ENCODE measurements at regions not wholly inside any gene's neighbourhood (a gene's known extent, or its start where the extent isn't known, plus 50 kb on each side); places are given as distances from the start of the nearest gene placed in this dataset.

- TF ChIP-seq POLR2A (IDR thresholded peaks at IDR 0.05), result no peak
- TF ChIP-seq CTCF (IDR thresholded peaks at IDR 0.05), result no peak
- no peaks in the 10 kb centered on the region for H3K9me3 ChIP-seq
- 59 to 80% methylated on average over 13 of the region's 13 CpGs for WGBS, 2 donors
These were observed 253.5 kb downstream of the DCDC2C start for GRCh38 chr2:3956892-3957291.

GRCh38 chr2:3958465-3958864, 255.1 kb downstream of the DCDC2C start:
- DNase-seq, result no peak
- H3K27me3 ChIP-seq, result no peaks in the 10 kb centered on the region
- H3K4me3 ChIP-seq, result no peak overlapping the region
- no peaks in the 10 kb centered on the region for H3K4me1 ChIP-seq
- TF ChIP-seq CTCF (IDR thresholded peaks at IDR 0.05) (no peak), POLR2A (IDR thresholded peaks at IDR 0.05) (no peak)
- no peaks in the 10 kb centered on the region for H3K36me3 ChIP-seq (ENCODE audit: low read depth, missing control alignments)
- intact Hi-C loops (cut with DNase I; ENCODE audit: low total_unique reads), result no loop called here
- WGBS, 2 donors, result 72 to 75% methylated on average over 9 of the region's 9 CpGs
- H3K9me3 ChIP-seq, result no peaks in the 10 kb centered on the region
- H3K27ac ChIP-seq, result no peak overlapping the region

More at GRCh38 chr2:3956892-3957291, 253.5 kb downstream of the DCDC2C start:
- no peaks in the 10 kb centered on the region for H3K4me1 ChIP-seq
- intact Hi-C loops (cut with DNase I; ENCODE audit: low total_unique reads), result no loop called here
- no peak overlapping the region for H3K4me3 ChIP-seq
- H3K27ac ChIP-seq, result no peak overlapping the region
- no peaks in the 10 kb centered on the region for H3K27me3 ChIP-seq
- H3K36me3 ChIP-seq (ENCODE audit: low read depth, missing control alignments), result no peaks in the 10 kb centered on the region
- no peak for DNase-seq

- intact Hi-C loops (cut with DNase I; ENCODE audit: low total_unique reads), result no loop called here
- Histone ChIP-seq H3K9me3 (no peaks in the 10 kb centered on the region), H3K4me3 (no peak overlapping the region), H3K27me3 (no peaks in the 10 kb centered on the region), H3K27ac (no peak overlapping the region), H3K4me1 (no peaks in the 10 kb centered on the region), H3K36me3 (ENCODE audit: low read depth, missing control alignments) (no peaks in the 10 kb centered on the region)
- TF ChIP-seq POLR2A (IDR thresholded peaks at IDR 0.05) (no peak), CTCF (IDR thresholded peaks at IDR 0.05) (no peak)
- 52 to 67% methylated on average over 13 of the region's 13 CpGs for WGBS, 2 donors
- DNase-seq, result no peak
These were observed 255.6 kb downstream of the DCDC2C start for GRCh38 chr2:3958969-3959368.

GRCh38 chr2:3959372-3959771, 256.0 kb downstream of the DCDC2C start:
- Histone ChIP-seq H3K36me3 (ENCODE audit: low read depth, missing control alignments) (no peaks in the 10 kb centered on the region), H3K4me3 (no peak overlapping the region), H3K27ac (no peak overlapping the region), H3K9me3 (no peaks in the 10 kb centered on the region), H3K4me1 (no peaks in the 10 kb centered on the region), H3K27me3 (no peaks in the 10 kb centered on the region)
- TF ChIP-seq CTCF (IDR thresholded peaks at IDR 0.05), result peak; percentile 25 to 67 (median 53)
- no peak for TF ChIP-seq POLR2A (IDR thresholded peaks at IDR 0.05)
- 12 to 26% methylated on average over 2 of the region's 2 CpGs for WGBS, 2 donors
- intact Hi-C loops (cut with DNase I; ENCODE audit: low total_unique reads), result no loop called here
- no peak for DNase-seq

GRCh38 chr2:3960106-3960505, 256.7 kb downstream of the DCDC2C start:
- no peak for DNase-seq
- Histone ChIP-seq H3K9me3 (no peaks in the 10 kb centered on the region), H3K36me3 (ENCODE audit: low read depth, missing control alignments) (no peaks in the 10 kb centered on the region), H3K27me3 (no peaks in the 10 kb centered on the region), H3K4me1 (no peaks in the 10 kb centered on the region), H3K27ac (no peak overlapping the region), H3K4me3 (no peak overlapping the region)
- TF ChIP-seq POLR2A (IDR thresholded peaks at IDR 0.05), result no peak
- WGBS, 2 donors, result 65 to 70% methylated on average over 3 of the region's 3 CpGs
- intact Hi-C loops (cut with DNase I; ENCODE audit: low total_unique reads), result no loop called here
